22Rv1 (cell line): ENCODE measurements at regions not wholly inside any gene's neighbourhood (a gene's known extent, or its start where the extent isn't known, plus 50 kb on each side); places are given as distances from the start of the nearest gene placed in this dataset.

Experiments used
- ZFX ChIP-seq: fragments of 450-650 bp; IDR thresholded peaks from 2 replicates; pipeline ENCODE4 v1.6.1; 2017; ENCODE audit warnings: antibody characterized with exemption, borderline replicate concordance
- TF ChIP-seq, protein P1 (sequence below): fragments of 450-650 bp; IDR thresholded peaks from 2 replicates; pipeline ENCODE4 v1.5.1; 2017; ENCODE audit warnings: mild to moderate bottlenecking

DNA sequence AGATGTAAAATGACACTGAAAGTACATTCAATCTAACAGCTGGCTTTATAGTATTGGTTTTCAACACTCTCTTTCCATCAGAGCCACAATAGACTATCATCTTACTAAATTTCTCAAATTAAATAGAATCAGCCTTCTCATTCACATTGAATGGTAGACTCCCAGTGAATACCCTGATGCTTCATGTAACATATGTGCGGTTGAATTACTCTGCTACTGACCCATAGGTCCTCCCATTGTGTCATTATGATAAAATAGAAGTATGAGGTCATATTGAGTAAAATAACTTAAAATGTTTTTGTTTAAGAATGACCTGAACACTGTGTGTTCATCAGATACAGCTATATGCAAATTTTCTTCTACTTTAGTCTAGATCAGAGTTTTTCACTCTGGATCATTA lies 75.9 kb upstream of the ADAMTSL1 start:
- TF ChIP-seq, protein P1, sequence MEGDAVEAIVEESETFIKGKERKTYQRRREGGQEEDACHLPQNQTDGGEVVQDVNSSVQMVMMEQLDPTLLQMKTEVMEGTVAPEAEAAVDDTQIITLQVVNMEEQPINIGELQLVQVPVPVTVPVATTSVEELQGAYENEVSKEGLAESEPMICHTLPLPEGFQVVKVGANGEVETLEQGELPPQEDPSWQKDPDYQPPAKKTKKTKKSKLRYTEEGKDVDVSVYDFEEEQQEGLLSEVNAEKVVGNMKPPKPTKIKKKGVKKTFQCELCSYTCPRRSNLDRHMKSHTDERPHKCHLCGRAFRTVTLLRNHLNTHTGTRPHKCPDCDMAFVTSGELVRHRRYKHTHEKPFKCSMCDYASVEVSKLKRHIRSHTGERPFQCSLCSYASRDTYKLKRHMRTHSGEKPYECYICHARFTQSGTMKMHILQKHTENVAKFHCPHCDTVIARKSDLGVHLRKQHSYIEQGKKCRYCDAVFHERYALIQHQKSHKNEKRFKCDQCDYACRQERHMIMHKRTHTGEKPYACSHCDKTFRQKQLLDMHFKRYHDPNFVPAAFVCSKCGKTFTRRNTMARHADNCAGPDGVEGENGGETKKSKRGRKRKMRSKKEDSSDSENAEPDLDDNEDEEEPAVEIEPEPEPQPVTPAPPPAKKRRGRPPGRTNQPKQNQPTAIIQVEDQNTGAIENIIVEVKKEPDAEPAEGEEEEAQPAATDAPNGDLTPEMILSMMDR: no peak
- no peak for TF ChIP-seq ZFX
